ENCODE measurements at regions not wholly inside any gene's neighbourhood (a gene's known extent, or its start where the extent isn't known, plus 50 kb on each side); places are given as distances from the start of the nearest gene placed in this dataset.

DNA sequence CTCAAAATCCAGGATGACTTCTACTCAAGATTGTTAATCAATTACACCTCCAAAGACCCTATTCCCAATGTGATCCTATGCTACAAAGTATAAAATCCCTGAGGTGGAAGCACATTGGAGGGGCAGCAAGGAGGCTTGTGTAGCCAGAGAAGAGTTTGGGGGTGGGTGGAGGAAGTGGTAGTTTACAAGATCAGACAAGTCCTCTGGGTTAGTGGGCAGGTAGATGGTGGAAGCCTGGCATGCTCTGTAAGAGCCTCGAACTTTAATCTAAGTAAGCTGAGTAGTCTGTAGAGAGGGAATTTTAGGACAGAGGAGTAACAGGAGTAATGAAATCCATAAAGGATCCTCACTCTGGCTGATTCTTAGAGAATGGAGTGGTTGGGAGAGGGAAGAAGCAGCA lies 65.0 kb upstream of the KCTD3 start:
- TF ChIP-seq, protein P1, sequence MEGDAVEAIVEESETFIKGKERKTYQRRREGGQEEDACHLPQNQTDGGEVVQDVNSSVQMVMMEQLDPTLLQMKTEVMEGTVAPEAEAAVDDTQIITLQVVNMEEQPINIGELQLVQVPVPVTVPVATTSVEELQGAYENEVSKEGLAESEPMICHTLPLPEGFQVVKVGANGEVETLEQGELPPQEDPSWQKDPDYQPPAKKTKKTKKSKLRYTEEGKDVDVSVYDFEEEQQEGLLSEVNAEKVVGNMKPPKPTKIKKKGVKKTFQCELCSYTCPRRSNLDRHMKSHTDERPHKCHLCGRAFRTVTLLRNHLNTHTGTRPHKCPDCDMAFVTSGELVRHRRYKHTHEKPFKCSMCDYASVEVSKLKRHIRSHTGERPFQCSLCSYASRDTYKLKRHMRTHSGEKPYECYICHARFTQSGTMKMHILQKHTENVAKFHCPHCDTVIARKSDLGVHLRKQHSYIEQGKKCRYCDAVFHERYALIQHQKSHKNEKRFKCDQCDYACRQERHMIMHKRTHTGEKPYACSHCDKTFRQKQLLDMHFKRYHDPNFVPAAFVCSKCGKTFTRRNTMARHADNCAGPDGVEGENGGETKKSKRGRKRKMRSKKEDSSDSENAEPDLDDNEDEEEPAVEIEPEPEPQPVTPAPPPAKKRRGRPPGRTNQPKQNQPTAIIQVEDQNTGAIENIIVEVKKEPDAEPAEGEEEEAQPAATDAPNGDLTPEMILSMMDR (conservative IDR thresholded peaks at IDR 0.05; ENCODE audit: low read depth, low read length): no peak
- TF ChIP-seq MXI1 (IDR thresholded peaks at IDR 0.05; ENCODE audit: borderline replicate concordance, low read depth, low read length) (no peak), RAD21 (IDR thresholded peaks at IDR 0.05; ENCODE audit: low read length) (no peak), POLR2A (IDR thresholded peaks at IDR 0.05; ENCODE audit: low read depth, low read length) (no peak), CEBPB (IDR thresholded peaks at IDR 0.05; ENCODE audit: low read depth, low read length) (no peak), RCOR1 (IDR thresholded peaks at IDR 0.05; ENCODE audit: insufficient replicate concordance, low read length) (no peak), RFX5 (IDR thresholded peaks at IDR 0.05; ENCODE audit: low read depth, low read length) (no peak), MAFK (IDR thresholded peaks at IDR 0.05; ENCODE audit: low read depth, low read length) (no peak), NFE2L2 (IDR thresholded peaks at IDR 0.05; ENCODE audit: low read depth, low read length) (no peak), SMC3 (IDR thresholded peaks at IDR 0.05; ENCODE audit: low read depth, low read length) (no peak), BHLHE40 (IDR thresholded peaks at IDR 0.05; ENCODE audit: low read depth, low read length) (no peak), FOS (IDR thresholded peaks at IDR 0.05; ENCODE audit: low read depth, low read length) (no peak)

Measured in IMR-90 (cell line).